ENCODE measurements at regions not wholly inside any gene's neighbourhood (a gene's known extent, or its start where the extent isn't known, plus 50 kb on each side); places are given as distances from the start of the nearest gene placed in this dataset.

DNA sequence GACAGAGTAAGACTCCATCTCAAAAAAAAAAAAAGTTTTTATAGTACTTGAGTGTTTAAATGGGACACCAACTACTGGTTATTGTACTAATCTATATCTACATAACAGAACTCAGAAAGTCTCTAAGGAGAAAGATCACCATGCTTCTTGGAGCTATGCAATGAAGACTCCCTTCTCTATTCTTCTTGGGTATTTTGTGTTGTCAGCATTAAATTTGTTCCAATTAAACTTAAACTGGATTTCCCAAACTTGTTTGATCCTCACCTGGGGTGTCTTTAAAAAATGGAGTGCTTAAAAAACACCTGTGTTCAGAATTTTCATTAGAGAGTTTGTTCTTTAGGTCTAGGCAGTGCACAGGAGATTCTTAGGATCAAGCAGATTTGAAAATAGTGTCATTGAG, 536.0 kb downstream of the GATA3 start:
- no peak overlapping the region for H3K4me3 ChIP-seq (ENCODE audit: low read depth, low read length)
- no peaks in the 10 kb centered on the region for H3K4me1 ChIP-seq
- no peaks in the 10 kb centered on the region for H3K9me3 ChIP-seq
- H3K27me3 ChIP-seq: no peaks in the 10 kb centered on the region
- no peak for DNase-seq
- no peaks in the 10 kb centered on the region for H3K36me3 ChIP-seq
- TF ChIP-seq, protein P1, sequence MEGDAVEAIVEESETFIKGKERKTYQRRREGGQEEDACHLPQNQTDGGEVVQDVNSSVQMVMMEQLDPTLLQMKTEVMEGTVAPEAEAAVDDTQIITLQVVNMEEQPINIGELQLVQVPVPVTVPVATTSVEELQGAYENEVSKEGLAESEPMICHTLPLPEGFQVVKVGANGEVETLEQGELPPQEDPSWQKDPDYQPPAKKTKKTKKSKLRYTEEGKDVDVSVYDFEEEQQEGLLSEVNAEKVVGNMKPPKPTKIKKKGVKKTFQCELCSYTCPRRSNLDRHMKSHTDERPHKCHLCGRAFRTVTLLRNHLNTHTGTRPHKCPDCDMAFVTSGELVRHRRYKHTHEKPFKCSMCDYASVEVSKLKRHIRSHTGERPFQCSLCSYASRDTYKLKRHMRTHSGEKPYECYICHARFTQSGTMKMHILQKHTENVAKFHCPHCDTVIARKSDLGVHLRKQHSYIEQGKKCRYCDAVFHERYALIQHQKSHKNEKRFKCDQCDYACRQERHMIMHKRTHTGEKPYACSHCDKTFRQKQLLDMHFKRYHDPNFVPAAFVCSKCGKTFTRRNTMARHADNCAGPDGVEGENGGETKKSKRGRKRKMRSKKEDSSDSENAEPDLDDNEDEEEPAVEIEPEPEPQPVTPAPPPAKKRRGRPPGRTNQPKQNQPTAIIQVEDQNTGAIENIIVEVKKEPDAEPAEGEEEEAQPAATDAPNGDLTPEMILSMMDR (IDR thresholded peaks at IDR 0.05; ENCODE audit: low read depth, low read length): no peak

DNA sequence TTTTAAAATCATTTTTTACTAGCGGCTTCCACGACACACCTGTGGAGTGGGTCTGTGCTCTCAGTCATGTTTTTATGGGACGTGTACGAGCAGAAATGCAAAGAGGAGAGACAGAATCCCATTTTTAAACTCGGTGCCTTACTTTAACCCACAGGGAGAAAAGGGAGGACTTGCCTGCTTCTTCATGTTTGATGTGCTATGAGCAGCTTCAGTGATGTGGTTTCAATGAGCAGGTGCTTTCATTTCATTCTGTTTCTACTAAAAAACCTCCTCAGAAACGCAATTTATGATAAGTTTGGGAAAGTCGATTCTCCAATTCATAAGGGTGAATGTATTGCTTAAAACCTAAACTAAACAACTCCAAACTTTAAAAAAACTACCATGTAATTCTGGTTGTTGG, 537.2 kb downstream of the GATA3 start:
- Histone ChIP-seq H3K4me3 (ENCODE audit: low read depth, low read length) (no peak overlapping the region), H3K9me3 (no peaks in the 10 kb centered on the region), H3K27me3 (no peaks in the 10 kb centered on the region), H3K36me3 (no peaks in the 10 kb centered on the region), H3K4me1 (peaks cover 3% of the 10 kb centered on the region; the same call in 1 of the 2 replicates)
- TF ChIP-seq, protein P1 (IDR thresholded peaks at IDR 0.05; ENCODE audit: low read depth, low read length): no peak
- no peak for DNase-seq

DNA sequence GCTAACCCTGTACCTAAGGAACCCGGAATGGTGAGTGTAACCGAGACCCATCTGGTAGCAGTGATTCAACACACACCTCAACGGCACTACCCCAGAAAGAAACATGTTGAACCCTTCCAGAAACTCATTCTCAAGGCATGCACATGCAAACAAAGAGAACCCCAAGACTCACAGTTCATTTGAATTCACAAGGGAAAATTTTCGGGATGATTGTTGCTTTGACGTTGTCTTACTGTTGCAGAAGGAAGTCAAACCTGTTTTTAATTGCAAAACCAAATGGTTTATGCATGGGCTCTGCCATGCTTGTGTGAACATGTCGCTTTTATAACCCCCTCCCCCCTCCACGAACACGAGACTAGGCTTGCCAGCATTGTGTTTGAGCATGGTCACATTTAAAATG, 539.7 kb downstream of the GATA3 start:
- no peaks in the 10 kb centered on the region for H3K27me3 ChIP-seq
- TF ChIP-seq, protein P1 (IDR thresholded peaks at IDR 0.05; ENCODE audit: low read depth, low read length): no peak
- DNase-seq: no peak
- H3K36me3 ChIP-seq: no peaks in the 10 kb centered on the region
- no peak overlapping the region for H3K4me3 ChIP-seq (ENCODE audit: low read depth, low read length)
- peaks cover 3% of the 10 kb centered on the region; the same call in 1 of the 2 replicates for H3K4me1 ChIP-seq
- no peaks in the 10 kb centered on the region for H3K9me3 ChIP-seq

DNA sequence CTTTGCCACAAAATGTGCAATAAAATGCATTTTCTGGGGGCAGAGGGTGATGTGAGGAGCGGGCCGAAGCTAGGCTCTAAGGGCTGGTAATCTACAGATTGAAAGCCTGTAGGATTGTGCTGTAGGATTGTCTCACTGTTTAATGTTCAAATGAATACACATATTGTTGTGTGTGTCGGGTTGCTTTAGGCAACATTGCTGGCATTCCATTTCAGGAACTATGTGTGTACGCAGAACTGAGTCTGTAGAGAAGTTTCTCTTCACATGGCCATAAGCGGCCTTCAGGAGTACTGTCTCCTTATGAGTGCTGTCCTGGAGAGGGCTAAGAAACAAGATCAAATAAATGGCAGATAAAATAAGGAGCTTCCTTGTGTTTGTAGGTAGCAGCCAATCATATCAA, 540.2 kb downstream of the GATA3 start:
- TF ChIP-seq, protein P1 (IDR thresholded peaks at IDR 0.05; ENCODE audit: low read depth, low read length): no peak
- H3K4me1 ChIP-seq: peaks cover 3% of the 10 kb centered on the region; the same call in 1 of the 2 replicates
- no peaks in the 10 kb centered on the region for H3K27me3 ChIP-seq
- H3K4me3 ChIP-seq (ENCODE audit: low read depth, low read length): no peak overlapping the region
- DNase-seq: no peak
- H3K9me3 ChIP-seq: no peaks in the 10 kb centered on the region
- H3K36me3 ChIP-seq: no peaks in the 10 kb centered on the region

DNA sequence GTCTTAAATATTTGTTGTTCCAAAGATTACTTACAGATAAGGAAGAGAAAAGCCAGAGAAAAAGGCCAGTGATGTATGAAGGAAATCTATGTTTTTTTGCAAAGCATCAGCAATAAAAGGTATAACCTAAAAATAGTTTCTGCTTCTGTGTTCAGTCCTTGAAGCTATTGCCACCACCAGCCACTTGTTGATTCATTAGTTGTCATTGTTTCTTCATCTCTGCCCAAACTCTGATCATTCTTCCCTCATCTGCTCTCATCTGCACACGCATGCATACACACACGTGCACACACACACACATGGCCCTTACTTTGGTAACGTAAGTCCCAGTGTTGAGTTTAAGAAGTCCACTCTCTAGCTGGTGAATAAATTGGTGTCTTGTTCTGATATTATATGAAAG, 540.7 kb downstream of the GATA3 start:
- Histone ChIP-seq H3K27me3 (no peaks in the 10 kb centered on the region), H3K4me3 (ENCODE audit: low read depth, low read length) (no peak overlapping the region), H3K4me1 (peaks cover 3% of the 10 kb centered on the region; the same call in 1 of the 2 replicates), H3K36me3 (no peaks in the 10 kb centered on the region), H3K9me3 (no peaks in the 10 kb centered on the region)
- TF ChIP-seq, protein P1 (IDR thresholded peaks at IDR 0.05; ENCODE audit: low read depth, low read length): no peak
- DNase-seq: no peak

DNA sequence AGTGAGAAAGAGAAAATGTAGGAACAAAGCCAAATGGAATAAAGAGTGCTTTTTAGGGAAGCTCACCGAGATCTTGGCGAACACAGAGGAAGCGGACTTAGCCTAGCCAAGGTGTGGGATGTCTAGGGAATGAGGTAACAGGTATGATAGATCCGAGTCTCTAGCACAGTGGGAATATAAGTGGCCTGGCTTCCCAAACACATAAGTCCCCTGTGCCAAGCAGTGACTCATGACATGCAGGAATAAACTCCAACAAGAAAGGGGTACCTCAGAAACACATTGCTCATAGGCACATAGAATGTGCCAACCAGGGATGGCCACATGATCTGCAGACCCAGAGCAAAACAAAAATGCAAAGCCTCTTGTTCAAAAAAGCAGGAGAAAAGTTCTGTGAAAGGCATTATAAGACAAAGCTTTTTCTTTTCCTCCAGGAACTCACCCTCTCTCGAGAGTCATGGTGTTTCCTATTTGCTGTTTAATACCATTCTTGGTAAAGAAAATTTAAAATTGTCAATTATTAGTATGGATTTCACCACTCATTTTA, 542.5 kb downstream of the GATA3 start:
- H3K9me3 ChIP-seq: no peaks in the 10 kb centered on the region
- no peaks in the 10 kb centered on the region for H3K27me3 ChIP-seq
- no peak for DNase-seq
- H3K4me3 ChIP-seq (ENCODE audit: low read depth, low read length): no peak overlapping the region
- no peaks in the 10 kb centered on the region for H3K36me3 ChIP-seq
- H3K4me1 ChIP-seq: peaks cover 3% of the 10 kb centered on the region; the same call in 1 of the 2 replicates
- TF ChIP-seq, protein P1 (IDR thresholded peaks at IDR 0.05; ENCODE audit: low read depth, low read length): no peak
